Uterus (tissue), 2 donors: ENCODE measurements at regions not wholly inside any gene's neighbourhood (a gene's known extent, or its start where the extent isn't known, plus 50 kb on each side); places are given as distances from the start of the nearest gene placed in this dataset.
"Not testable (repeated sequence)": the region's sequence is repeated elsewhere in the genome, so short reads cannot be mapped to it uniquely, and the experiment has no call there.

Source experiments
- CTCF ChIP-seq, 4 experiments: fragments of 200-600 bp in 2 of 4; fragments of 450-650 bp in 2 of 4; sonication (generic) in 2 of 4; IDR thresholded peaks; one replicate each; pipeline ENCODE4 v1.5.1; 2016 to 2019; ENCODE audit warnings: antibody characterized with exemption in 4 of 4, mild to moderate bottlenecking in 2 of 4, moderate library complexity in 1 of 4
- POLR2A ChIP-seq, 2 donors: fragments of 450-650 bp; IDR thresholded peaks; one replicate each; pipeline ENCODE4 v1.6.1; 2016; ENCODE audit warnings: antibody characterized with exemption in 2 of 2, mild to moderate bottlenecking in 1 of 2, moderate library complexity in 1 of 2

- TF ChIP-seq POLR2A, CTCF (IDR thresholded peaks at IDR 0.05): not testable (repeated sequence)
Observed at GRCh38 chr10:46219431-46219990, 67.3 kb upstream of the ANTXRL start.
